ENCODE measurements at regions not wholly inside any gene's neighbourhood (a gene's known extent, or its start where the extent isn't known, plus 50 kb on each side); places are given as distances from the start of the nearest gene placed in this dataset.

GRCh38 chr14:96637521-96637920 is 135.3 kb downstream of the PAPOLA start:
- TF ChIP-seq CTCF (IDR thresholded peaks at IDR 0.05; ENCODE audit: control insufficient read depth, extremely low read depth, insufficient read depth) = no peak

DNA sequence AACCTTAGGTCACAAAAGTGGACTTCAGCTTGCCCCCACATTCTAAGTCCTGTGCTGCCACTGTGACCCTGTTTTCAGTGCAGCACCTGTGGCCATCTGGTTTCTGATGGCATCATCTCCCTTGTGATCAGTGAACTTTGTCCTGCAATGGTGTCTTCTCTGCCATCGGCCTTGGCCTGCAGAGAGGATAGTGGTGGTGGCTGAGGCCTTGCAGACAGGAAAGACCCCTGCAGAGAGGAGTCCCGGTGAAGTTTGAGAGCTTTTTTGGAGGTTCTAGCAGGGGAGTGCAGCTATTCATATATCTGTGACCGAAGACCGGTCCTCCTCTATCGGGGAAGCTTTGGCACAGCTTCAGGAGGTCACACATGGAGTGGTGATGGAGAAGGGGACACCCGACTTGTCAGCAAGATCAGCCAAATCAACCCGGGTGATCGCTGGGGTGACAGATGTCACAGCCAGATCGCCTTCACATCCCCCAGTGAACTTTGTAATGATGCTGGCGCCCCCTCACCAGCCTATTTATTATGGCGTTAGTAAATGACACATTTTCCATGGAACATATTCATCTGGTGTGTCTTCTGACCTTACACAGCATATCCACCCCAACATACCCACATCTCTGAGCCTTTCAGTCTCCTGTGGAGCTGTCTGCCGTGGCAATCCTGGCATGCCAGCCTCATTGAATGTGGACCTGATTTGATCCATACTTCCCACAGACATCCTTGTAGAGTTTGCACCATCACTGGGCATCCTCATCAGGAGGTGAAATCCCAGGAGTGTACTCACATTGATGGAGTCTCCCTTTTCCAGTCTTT is 136.1 kb downstream of the PAPOLA start:
- no peak overlapping the region for H3K4me3 ChIP-seq (ENCODE audit: low read depth, low read length)
- no peak for TF ChIP-seq CTCF (IDR thresholded peaks at IDR 0.05; ENCODE audit: control insufficient read depth, extremely low read depth, insufficient read depth)
- no peak for DNase-seq (ENCODE audit: low read depth)

More at GRCh38 chr14:96637521-96637920, 135.3 kb downstream of the PAPOLA start:
- DNase-seq (ENCODE audit: low read depth) = no peak
- no peak overlapping the region for H3K4me3 ChIP-seq (ENCODE audit: low read depth, low read length)

GRCh38 chr14:96639550-96639949 is 137.4 kb downstream of the PAPOLA start:
- no peak for TF ChIP-seq CTCF (IDR thresholded peaks at IDR 0.05; ENCODE audit: control insufficient read depth, extremely low read depth, insufficient read depth)
- DNase-seq (ENCODE audit: low read depth) = no peak
- no peak overlapping the region for H3K4me3 ChIP-seq (ENCODE audit: low read depth, low read length)

DNA sequence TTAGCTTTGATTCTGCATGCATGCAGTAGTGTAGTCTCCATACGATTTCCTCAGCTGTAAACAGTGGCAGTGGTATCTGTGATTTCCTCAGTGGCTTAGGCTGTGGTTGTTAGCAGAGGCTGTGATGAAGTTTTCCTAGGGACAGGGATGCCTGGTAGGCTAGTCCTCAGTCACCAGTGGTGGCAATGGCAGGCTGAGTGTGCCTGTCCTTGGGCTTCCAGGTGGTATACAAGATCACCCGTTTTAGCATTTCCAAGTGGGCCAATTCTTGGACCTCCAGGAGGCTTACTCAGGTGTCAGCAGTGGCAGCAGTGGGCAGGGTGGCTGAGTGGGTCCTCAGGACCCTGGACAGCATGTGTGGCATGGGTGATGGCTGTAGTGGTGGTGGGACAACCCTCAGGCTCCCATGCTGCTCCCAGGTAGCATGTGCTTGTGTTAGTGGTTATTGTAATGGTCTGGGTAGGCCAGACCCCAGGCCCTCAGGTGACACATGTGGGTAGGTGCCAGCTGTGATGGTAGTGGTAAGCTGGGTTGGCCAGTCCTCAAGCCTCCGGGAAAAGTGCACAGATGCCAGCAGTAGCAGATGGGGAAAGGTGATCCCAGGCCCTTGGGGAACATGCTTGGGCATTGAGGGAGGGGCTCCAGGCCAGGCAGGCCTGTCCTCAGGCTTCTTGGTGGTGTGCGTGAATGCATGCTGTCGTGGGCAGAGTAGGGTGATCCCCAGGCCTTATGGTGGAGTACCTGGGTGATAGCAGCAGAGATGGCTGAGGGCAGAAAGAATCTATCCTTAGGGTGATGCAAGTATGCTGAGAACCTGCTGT is 146.5 kb downstream of the PAPOLA start:
- no peak for DNase-seq (ENCODE audit: low read depth)

GRCh38 chr14:96649327-96649601 is 147.1 kb downstream of the PAPOLA start:
- TF ChIP-seq CTCF (IDR thresholded peaks at IDR 0.05; ENCODE audit: control insufficient read depth, extremely low read depth, insufficient read depth) = no peak
- no peak for DNase-seq (ENCODE audit: low read depth)
- H3K4me3 ChIP-seq (ENCODE audit: low read depth, low read length) = no peak overlapping the region

More for the DNA sequence above, 146.5 kb downstream of the PAPOLA start:
- H3K4me3 ChIP-seq (ENCODE audit: low read depth, low read length) = no peak overlapping the region
- no peak for TF ChIP-seq CTCF (IDR thresholded peaks at IDR 0.05; ENCODE audit: control insufficient read depth, extremely low read depth, insufficient read depth)

GRCh38 chr14:96653597-96653996 is 143.6 kb upstream of the VRK1 start:
- TF ChIP-seq CTCF (IDR thresholded peaks at IDR 0.05; ENCODE audit: control insufficient read depth, extremely low read depth, insufficient read depth) = no peak
- DNase-seq (ENCODE audit: low read depth) = no peak
- no peak overlapping the region for H3K4me3 ChIP-seq (ENCODE audit: low read depth, low read length)

All from LNCaP clone FGC (cell line).